ENCODE measurements at regions not wholly inside any gene's neighbourhood (a gene's known extent, or its start where the extent isn't known, plus 50 kb on each side); places are given as distances from the start of the nearest gene placed in this dataset.

GRCh38 chr12:125674554-125675338, 609.5 kb downstream of the AACS start:
- no peak overlapping the region for H3K27ac ChIP-seq
- H3K27me3 ChIP-seq = no peaks in the 10 kb centered on the region
- no peaks in the 10 kb centered on the region for H3K4me1 ChIP-seq
- no peak overlapping the region for H3K4me3 ChIP-seq
- H3K9me3 ChIP-seq = no peaks in the 10 kb centered on the region
- intact Hi-C loops (cut with DNase I; ENCODE audit: low total_unique reads) = no loop called here
- no peak for TF ChIP-seq POLR2A (IDR thresholded peaks at IDR 0.05)
- DNase-seq = no peak
- WGBS, 5 donors = 47 to 62% (median 54%) methylated on average over 11 of the region's 11 CpGs
- no peaks in the 10 kb centered on the region for H3K36me3 ChIP-seq

- Histone ChIP-seq H3K27me3 (no peaks in the 10 kb centered on the region), H3K9me3 (no peaks in the 10 kb centered on the region), H3K27ac (no peak overlapping the region), H3K4me3 (no peak overlapping the region), H3K4me1 (no peaks in the 10 kb centered on the region), H3K36me3 (no peaks in the 10 kb centered on the region)
- intact Hi-C loops (cut with DNase I; ENCODE audit: low total_unique reads) = no loop called here
- no peak for TF ChIP-seq CTCF (IDR thresholded peaks at IDR 0.05)
- no peak for TF ChIP-seq EP300 (IDR thresholded peaks at IDR 0.05)
- no peak for TF ChIP-seq POLR2A (IDR thresholded peaks at IDR 0.05)
- no peak for TF ChIP-seq POLR2AphosphoS5 (IDR thresholded peaks at IDR 0.05)
- DNase-seq = no peak
- WGBS, 5 donors = 0 to 11% (median 7%) methylated on average over 1 of the region's 1 CpG
Measured at GRCh38 chr12:125676366-125676765, 611.1 kb downstream of the AACS start.

GRCh38 chr12:125677829-125678228, 612.6 kb downstream of the AACS start:
- H3K36me3 ChIP-seq = no peaks in the 10 kb centered on the region
- no peaks in the 10 kb centered on the region for H3K27me3 ChIP-seq
- intact Hi-C loops (cut with DNase I; ENCODE audit: low total_unique reads) = no loop called here
- no peaks in the 10 kb centered on the region for H3K9me3 ChIP-seq
- H3K27ac ChIP-seq = no peak overlapping the region
- no peak for DNase-seq
- no peaks in the 10 kb centered on the region for H3K4me1 ChIP-seq
- no peak for TF ChIP-seq EP300 (IDR thresholded peaks at IDR 0.05)
- no peak for TF ChIP-seq CTCF (IDR thresholded peaks at IDR 0.05)
- TF ChIP-seq POLR2AphosphoS5 (IDR thresholded peaks at IDR 0.05) = no peak
- TF ChIP-seq POLR2A (IDR thresholded peaks at IDR 0.05) = no peak
- 85 to 96% (median 88%) methylated on average over 4 of the region's 4 CpGs for WGBS, 5 donors
- H3K4me3 ChIP-seq = no peak overlapping the region

- Histone ChIP-seq H3K27ac (no peak overlapping the region), H3K27me3 (peaks cover 0 to under 1% (median 0%) of the 10 kb centered on the region in 3 donors), H3K4me1 (no peaks in the 10 kb centered on the region), H3K36me3 (no peaks in the 10 kb centered on the region), H3K9me3 (no peaks in the 10 kb centered on the region), H3K4me3 (no peak overlapping the region)
- TF ChIP-seq POLR2AphosphoS5 (IDR thresholded peaks at IDR 0.05) = no peak
- no peak for TF ChIP-seq EP300 (IDR thresholded peaks at IDR 0.05)
- no peak for TF ChIP-seq POLR2A (IDR thresholded peaks at IDR 0.05)
- no peak for TF ChIP-seq CTCF (IDR thresholded peaks at IDR 0.05)
- 69 to 94% (median 78%) methylated on average over 3 of the region's 3 CpGs for WGBS, 5 donors
- intact Hi-C loops (cut with DNase I; ENCODE audit: low total_unique reads) = no loop called here
- DNase-seq = no peak
Measured at GRCh38 chr12:125678589-125678993, 613.4 kb downstream of the AACS start.

GRCh38 chr12:125683748-125684381, 618.6 kb downstream of the AACS start:
- Histone ChIP-seq H3K4me1 (no peaks in the 10 kb centered on the region), H3K27ac (no peak overlapping the region), H3K4me3 (no peak overlapping the region), H3K36me3 (no peaks in the 10 kb centered on the region), H3K9me3 (no peaks in the 10 kb centered on the region), H3K27me3 (peaks cover 0 to 34% (median 0%) of the 10 kb centered on the region in 3 donors)
- no peak for TF ChIP-seq POLR2A (IDR thresholded peaks at IDR 0.05)
- no peak for TF ChIP-seq POLR2AphosphoS5 (IDR thresholded peaks at IDR 0.05)
- TF ChIP-seq CTCF (IDR thresholded peaks at IDR 0.05) = peak in 5 of 7 experiments; percentile 37 to 69 (median 51)
- TF ChIP-seq EP300 (IDR thresholded peaks at IDR 0.05) = no peak
- WGBS, 5 donors = 13 to 20% (median 15%) methylated on average over 18 to 30 of the region's 30 CpGs
- intact Hi-C loops (cut with DNase I; ENCODE audit: low total_unique reads) = no loop called here
- peak; percentile 70 for DNase-seq

Measured in stomach (tissue), 8 donors.